D341Med (cell line): ENCODE measurements at regions not wholly inside any gene's neighbourhood (a gene's known extent, or its start where the extent isn't known, plus 50 kb on each side); places are given as distances from the start of the nearest gene placed in this dataset.

Source experiments
- DNase-seq: peaks from one replicate; pipeline ENCODE4 v3.0.0; 2012; ENCODE audit warnings: low spot score

DNA sequence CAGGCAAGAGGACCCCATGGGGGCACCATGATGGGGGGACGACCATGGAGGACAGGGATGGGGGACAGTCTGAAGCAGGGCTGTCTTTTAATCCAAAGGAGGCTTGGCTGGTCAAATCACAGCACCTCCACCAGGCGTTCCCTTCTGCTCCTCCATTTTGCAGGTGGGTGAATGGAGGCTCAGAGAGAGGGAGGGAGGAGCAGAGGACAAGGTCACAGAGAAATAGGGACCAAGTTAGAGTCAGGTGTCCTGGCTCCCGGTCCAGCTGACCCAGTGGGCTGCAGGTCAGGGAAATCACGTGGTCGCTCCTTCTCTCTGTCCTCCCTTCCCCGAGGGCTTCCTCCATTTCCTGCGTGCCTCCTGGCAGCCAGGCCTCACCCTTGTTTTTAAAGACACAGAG is 156.4 kb upstream of the SMIM23 start:
- DNase-seq, result no peak

- DNase-seq, result peak; percentile 86
Observed at GRCh38 chr5:171629628-171630349, 155.8 kb upstream of the SMIM23 start.

- DNase-seq, result no peak
Observed at GRCh38 chr5:171630350-171631065, 155.1 kb upstream of the SMIM23 start.

DNA sequence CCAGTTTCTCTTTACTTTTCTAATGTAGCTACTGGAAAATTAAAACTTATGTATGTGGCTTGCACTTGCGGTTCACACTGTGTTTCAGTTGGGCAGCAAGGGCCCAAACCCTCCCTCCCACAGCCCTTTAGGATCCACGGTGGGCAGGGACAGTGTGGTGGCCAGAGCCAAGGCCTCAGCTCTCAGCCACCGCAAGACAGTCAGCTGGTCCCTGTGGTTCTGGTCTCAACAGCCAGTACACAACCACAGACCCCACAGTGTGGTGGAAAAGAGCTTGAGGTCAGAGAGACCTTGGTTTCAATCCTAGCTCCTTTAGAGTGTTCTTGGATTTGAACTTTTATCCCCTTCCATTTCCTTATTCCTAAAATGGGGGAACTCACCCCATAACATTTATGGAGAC is 153.0 kb upstream of the SMIM23 start:
- no peak for DNase-seq

GRCh38 chr5:171633776-171634470 is 151.7 kb upstream of the SMIM23 start:
- no peak for DNase-seq

GRCh38 chr5:171634511-171634910 is 151.1 kb upstream of the SMIM23 start:
- no peak for DNase-seq

DNA sequence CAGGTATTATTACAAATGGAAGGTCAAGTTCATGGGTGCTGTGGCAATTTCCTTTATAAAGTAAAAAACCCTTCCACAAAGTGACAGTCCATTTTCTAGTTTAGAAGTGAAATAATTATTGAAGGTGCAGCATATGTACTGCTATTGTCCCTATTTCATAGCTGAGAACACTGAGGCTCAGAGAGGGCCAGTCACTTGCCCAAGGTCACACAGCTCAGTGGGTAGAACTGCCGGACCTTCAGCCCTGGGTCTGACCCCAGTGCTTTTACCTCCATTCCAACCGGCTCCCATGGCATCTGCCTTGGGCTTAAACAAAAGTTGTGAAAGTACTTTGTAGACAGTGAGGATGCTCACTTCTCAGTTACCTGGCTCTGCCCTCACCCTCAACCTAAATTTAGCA is 150.6 kb upstream of the SMIM23 start:
- no peak for DNase-seq

DNA sequence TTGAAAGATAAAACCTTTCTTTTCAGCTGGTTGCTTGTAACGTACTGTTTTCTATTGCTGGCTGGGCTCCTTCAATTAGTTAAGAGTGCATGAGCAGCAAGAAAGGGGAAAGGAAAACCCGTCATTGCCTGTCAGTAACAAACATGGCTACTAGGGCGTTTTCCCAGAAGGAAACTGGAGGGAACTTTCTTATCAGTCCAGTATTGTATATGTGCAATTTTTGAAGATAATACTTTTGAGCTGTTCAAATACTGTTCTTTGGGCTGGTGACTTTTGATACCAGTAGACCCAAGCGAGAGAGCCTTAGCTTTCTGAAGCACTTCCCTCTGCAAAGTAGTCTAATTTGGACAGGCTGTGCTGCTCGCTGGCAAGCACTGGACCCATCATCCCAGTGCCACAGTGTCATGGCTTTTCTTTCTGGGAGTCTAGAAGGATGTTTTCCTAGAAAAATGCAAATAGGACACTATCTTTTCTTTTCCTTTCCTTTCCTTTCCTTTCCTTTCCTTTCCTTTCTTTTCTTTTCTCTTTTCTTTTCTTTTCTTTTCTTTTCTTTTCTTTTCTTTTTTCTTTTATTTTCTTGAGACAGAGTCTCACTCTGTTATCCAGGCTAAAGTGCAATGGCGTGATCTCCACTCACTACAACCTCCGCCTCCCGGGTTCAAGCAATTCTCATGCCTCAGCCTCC is 149.9 kb upstream of the SMIM23 start:
- DNase-seq, result no peak

DNA sequence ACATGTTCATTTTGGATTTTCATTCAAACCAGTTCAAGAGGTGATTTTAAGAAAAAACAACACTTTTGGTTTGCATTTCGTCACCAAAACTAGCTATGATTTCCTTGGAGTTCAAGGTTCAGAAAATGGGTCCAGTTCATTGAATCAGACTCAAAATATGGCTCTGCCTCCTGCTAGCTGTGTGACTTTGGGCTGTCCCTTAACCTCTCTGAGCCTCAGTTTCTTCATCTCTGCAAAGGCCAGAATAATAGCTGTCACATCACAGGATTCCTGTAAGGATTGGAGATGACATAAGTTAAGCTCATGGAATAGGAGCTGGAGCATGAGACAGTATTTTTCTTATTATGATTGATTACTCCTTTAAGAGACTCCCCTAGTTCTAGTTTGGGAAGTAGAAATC is 147.8 kb upstream of the SMIM23 start:
- no peak for DNase-seq

- DNase-seq, result no peak
Observed at GRCh38 chr5:171639205-171639621, 146.4 kb upstream of the SMIM23 start.

- no peak for DNase-seq
Observed at GRCh38 chr5:171639966-171640365, 145.7 kb upstream of the SMIM23 start.

- DNase-seq, result no peak
Observed at GRCh38 chr5:171640480-171640879, 145.1 kb upstream of the SMIM23 start.

GRCh38 chr5:171641891-171642290 is 143.7 kb upstream of the SMIM23 start:
- DNase-seq, result no peak

- no peak for DNase-seq
Observed at GRCh38 chr5:171642894-171643293, 142.7 kb upstream of the SMIM23 start.

DNA sequence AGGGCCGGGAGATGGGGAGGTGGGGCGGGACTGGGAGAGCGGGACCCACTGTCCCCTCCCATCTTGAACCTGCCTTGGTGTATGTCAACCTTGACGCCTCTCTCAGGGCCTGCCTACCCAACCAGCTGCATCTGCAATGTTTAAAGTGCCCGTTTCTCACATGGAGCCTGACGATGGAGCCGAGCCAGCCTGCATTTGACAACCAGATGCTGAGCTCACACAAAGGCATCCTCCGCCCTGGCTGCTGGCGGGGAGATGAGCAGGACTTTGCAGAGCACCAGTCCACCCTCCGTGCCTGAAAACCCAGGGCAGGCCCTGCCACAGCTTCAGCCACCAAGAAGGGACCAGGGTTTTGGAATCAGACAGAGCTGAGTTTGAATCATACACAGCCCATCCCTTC is 141.1 kb upstream of the SMIM23 start:
- DNase-seq, result no peak

GRCh38 chr5:171646102-171647042 is 139.2 kb upstream of the SMIM23 start:
- DNase-seq, result no peak

DNA sequence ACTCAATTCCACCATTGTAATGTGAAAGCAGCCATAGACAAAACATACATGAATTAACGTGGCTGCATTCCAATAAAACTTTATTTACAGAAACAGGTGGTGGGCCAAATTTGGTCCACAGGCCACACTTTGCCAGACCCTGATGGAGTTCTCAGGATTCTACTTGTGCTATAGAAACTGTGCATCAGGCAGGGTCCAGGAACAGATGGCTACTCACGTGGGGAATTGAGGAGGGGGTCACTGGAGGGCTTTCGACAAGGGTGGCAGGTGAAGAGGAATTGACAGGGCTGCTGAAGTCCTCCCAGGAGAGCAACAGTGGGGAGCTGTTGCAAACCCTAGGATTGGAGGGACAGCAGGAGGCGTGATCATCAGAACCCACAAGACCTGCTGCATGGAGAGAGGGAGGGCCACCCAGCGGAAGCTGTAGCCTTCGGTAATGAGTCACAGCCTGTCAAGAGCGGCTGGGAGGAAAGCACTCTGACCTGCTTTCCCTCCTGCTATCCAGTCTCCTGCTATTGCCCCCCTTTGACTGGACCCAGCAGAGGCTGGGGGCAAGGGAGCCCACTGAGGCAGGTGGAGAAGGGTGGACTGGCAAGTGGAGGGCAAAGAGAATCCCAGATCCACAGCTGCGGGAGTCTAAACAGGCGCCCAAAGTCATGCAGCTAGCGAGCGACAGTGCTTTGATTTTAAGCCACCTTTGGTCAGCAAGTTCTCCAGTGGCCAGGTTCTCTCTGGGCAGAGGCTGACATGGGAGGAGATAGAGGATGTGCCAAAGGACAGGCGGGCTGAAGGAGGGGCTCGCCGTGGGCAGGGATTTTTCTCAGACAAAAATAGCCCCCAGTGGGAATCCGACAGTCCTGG is 138.3 kb upstream of the SMIM23 start:
- no peak for DNase-seq

DNA sequence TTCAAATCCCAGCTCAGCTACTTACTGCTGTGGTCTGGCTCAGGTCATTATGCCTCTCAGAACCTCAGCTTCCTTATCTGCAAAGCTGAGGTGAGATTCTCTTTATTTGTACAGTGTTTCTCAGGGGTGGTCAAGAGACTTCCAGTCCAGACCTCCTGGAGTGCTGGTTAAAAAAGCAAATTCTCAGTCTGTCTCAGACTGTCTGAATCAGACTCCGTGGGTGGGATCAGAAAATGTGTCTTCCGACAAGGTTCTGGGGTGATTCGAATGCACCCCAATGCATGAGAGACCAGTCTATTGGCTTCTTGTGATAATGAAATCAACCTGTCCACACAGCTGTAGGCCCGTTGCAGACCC is 137.7 kb upstream of the SMIM23 start:
- DNase-seq, result no peak

- DNase-seq, result no peak
Observed at GRCh38 chr5:171648279-171649074, 137.1 kb upstream of the SMIM23 start.

DNA sequence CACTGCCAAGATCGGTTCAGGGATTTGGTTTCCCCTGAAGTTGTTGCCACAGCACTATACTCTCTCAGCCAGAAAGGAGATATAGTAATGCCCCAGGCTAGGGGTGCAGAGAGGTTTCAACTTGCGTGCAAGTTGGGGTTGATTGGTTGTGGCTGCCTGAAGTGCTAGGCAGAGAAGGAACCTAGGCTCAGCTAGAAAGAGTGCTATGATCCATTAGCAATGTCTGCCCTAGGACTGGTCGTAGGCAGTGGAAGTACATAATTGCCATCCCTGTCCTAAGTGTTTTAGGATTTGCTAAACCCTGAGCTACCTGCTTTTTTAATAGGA is 136.6 kb upstream of the SMIM23 start:
- no peak for DNase-seq
